Common myeloid progenitor, CD34-positive (primary cell): ENCODE measurements at regions not wholly inside any gene's neighbourhood (a gene's known extent, or its start where the extent isn't known, plus 50 kb on each side); places are given as distances from the start of the nearest gene placed in this dataset.

Experiments
- CTCF ChIA-PET: fragments of 350-600 bp; sonication (Branson Sonifier 250); formaldehyde crosslinking; loops from one replicate; lab custom pipeline; 2021; ENCODE audit warnings: antibody characterized with exemption; lab: Charles Lee
- POLR2A ChIA-PET: fragments of 350-600 bp; sonication (Branson Sonifier 250); formaldehyde crosslinking; loops from one replicate; lab custom pipeline; 2021; ENCODE audit warnings: antibody characterized with exemption; lab: Charles Lee
- DNase-seq, 3 donors: peaks; one replicate each; pipeline versions ENCODE4 v3.0.0 to v3.0.0-alpha.2; 2013
- H3K27ac ChIP-seq, 2 experiments: 1 replicate in 1 of 2; 2 replicates in 1 of 2; pipeline ENCODE4 v1.7.0; 2013; ENCODE audit warnings: inconsistent platforms in 2 of 2, low read length in 2 of 2, mild to moderate bottlenecking in 2 of 2, low read depth in 1 of 2, moderate library complexity in 1 of 2; ENCODE audit not compliant: severe bottlenecking in 2 of 2, insufficient read depth in 1 of 2, poor library complexity in 1 of 2
- H3K27me3 ChIP-seq, 5 experiments: replicated peaks in 2 of 5; 1 replicate in 3 of 5; 2 replicates in 2 of 5; pipeline versions ENCODE4 v1.6.1 to v1.7.0; 2013; ENCODE audit warnings: low read length in 4 of 5, mild to moderate bottlenecking in 2 of 5, moderate library complexity in 2 of 5, inconsistent platforms in 1 of 5; ENCODE audit not compliant: insufficient read depth in 5 of 5, control insufficient read depth in 4 of 5
- H3K36me3 ChIP-seq, 4 experiments: 1 replicate in 2 of 4; 2 replicates in 2 of 4; pipeline versions ENCODE4 v1.6.1 to v1.7.0; 2013; ENCODE audit warnings: low read length in 3 of 4, control low read depth in 1 of 4, mild to moderate bottlenecking in 1 of 4; ENCODE audit not compliant: control insufficient read depth in 4 of 4, insufficient read depth in 4 of 4
- H3K4me1 ChIP-seq, 4 experiments: 1 replicate in 3 of 4; 2 replicates in 1 of 4; pipeline versions ENCODE4 v1.6.1 to v1.7.1; 2013; ENCODE audit warnings: low read length in 3 of 4, mild to moderate bottlenecking in 3 of 4, control low read depth in 1 of 4, inconsistent platforms in 1 of 4, moderate library complexity in 1 of 4; ENCODE audit not compliant: control insufficient read depth in 4 of 4, insufficient read depth in 4 of 4; ENCODE audit errors: control extremely low read depth in 1 of 4
- H3K4me3 ChIP-seq, 7 experiments: 1 replicate in 4 of 7; 2 replicates in 3 of 7; pipeline versions ENCODE4 v1.5.1 to v1.7.0; 2013; ENCODE audit warnings: mild to moderate bottlenecking in 7 of 7, low read length in 6 of 7, moderate library complexity in 6 of 7, inconsistent platforms in 2 of 7, low read depth in 2 of 7, control low read depth in 1 of 7; ENCODE audit not compliant: insufficient read depth in 4 of 7, control insufficient read depth in 1 of 7; ENCODE audit errors: extremely low read depth in 1 of 7
- H3K9me3 ChIP-seq, 5 experiments: 1 replicate in 4 of 5; 2 replicates in 1 of 5; pipeline versions ENCODE4 v1.6.1 to v1.7.1; 2013; ENCODE audit warnings: low read length in 4 of 5, mild to moderate bottlenecking in 2 of 5, inconsistent platforms in 1 of 5, low read depth in 1 of 5, moderate library complexity in 1 of 5; ENCODE audit not compliant: control insufficient read depth in 4 of 5, insufficient read depth in 2 of 5; ENCODE audit errors: control extremely low read depth in 1 of 5
- WGBS: methylation state at CpG from one replicate; pipeline ENCODE4 v1.1.5; 2013; ENCODE audit not compliant: insufficient coverage; 5-methylcytosine and 5-hydroxymethylcytosine counted together

GRCh38 chr5:61897251-61897650 lies 408.8 kb upstream of the KIF2A start:
- POLR2A ChIA-PET = no interaction called here
- no peaks in the 10 kb centered on the region for H3K4me1 ChIP-seq
- CTCF ChIA-PET = interaction anchor here (1.3 kb wide), 1 partner anchor 10 kb away, joined by 3 read pairs; no protein-coding TSS in a partner anchor

GRCh38 chr5:61901997-61902396 lies 404.0 kb upstream of the KIF2A start:
- POLR2A ChIA-PET = no interaction called here
- WGBS = 94% methylated on average over 5 of the region's 5 CpGs
- Histone ChIP-seq H3K27ac (no peak overlapping the region), H3K27me3 (no peaks in the 10 kb centered on the region), H3K4me1 (no peaks in the 10 kb centered on the region), H3K36me3 (no peaks in the 10 kb centered on the region), H3K4me3 (no peak overlapping the region), H3K9me3 (no peaks in the 10 kb centered on the region)
- CTCF ChIA-PET = no interaction called here
- no peak for DNase-seq

More at GRCh38 chr5:61897251-61897650, 408.8 kb upstream of the KIF2A start:
- Histone ChIP-seq H3K27ac (no peak overlapping the region), H3K36me3 (no peaks in the 10 kb centered on the region), H3K4me3 (no peak overlapping the region), H3K27me3 (no peaks in the 10 kb centered on the region), H3K9me3 (peaks cover 0 to 8% (median 0%) of the 10 kb centered on the region in 5 experiments)
- DNase-seq = no peak

- no peaks in the 10 kb centered on the region for H3K27me3 ChIP-seq
- ChIA-PET CTCF (no interaction called here), POLR2A (no interaction called here)
- H3K4me1 ChIP-seq = no peaks in the 10 kb centered on the region
- H3K4me3 ChIP-seq = no peak overlapping the region
- H3K9me3 ChIP-seq = no peaks in the 10 kb centered on the region
- H3K36me3 ChIP-seq = no peaks in the 10 kb centered on the region
- no peak overlapping the region for H3K27ac ChIP-seq
- DNase-seq = no peak
- WGBS = 100% methylated on average over 1 of the region's 1 CpG
These were observed 401.3 kb upstream of the KIF2A start for GRCh38 chr5:61904730-61905129.

- Histone ChIP-seq H3K27me3 (no peaks in the 10 kb centered on the region), H3K36me3 (no peaks in the 10 kb centered on the region), H3K9me3 (no peaks in the 10 kb centered on the region), H3K4me1 (no peaks in the 10 kb centered on the region), H3K4me3 (no peak overlapping the region), H3K27ac (no peak overlapping the region)
- no peak for DNase-seq
- ChIA-PET CTCF (no interaction called here), POLR2A (no interaction called here)
- WGBS = 96% methylated on average over 3 of the region's 3 CpGs
These were observed 400.4 kb upstream of the KIF2A start for GRCh38 chr5:61905613-61906012.

GRCh38 chr5:61906820-61907219 lies 399.2 kb upstream of the KIF2A start:
- no peak for DNase-seq
- H3K4me3 ChIP-seq = no peak overlapping the region
- no peaks in the 10 kb centered on the region for H3K36me3 ChIP-seq
- no peak overlapping the region for H3K27ac ChIP-seq
- no peaks in the 10 kb centered on the region for H3K4me1 ChIP-seq
- WGBS = 91% methylated on average over 5 of the region's 5 CpGs
- peaks cover 0 to 2% (median 0%) of the 10 kb centered on the region in 5 experiments for H3K9me3 ChIP-seq
- ChIA-PET CTCF (no interaction called here), POLR2A (no interaction called here)
- no peaks in the 10 kb centered on the region for H3K27me3 ChIP-seq

GRCh38 chr5:61907995-61908394 lies 398.0 kb upstream of the KIF2A start:
- no peak overlapping the region for H3K27ac ChIP-seq
- ChIA-PET POLR2A (no interaction called here), CTCF (no interaction called here)
- H3K4me1 ChIP-seq = no peaks in the 10 kb centered on the region
- H3K4me3 ChIP-seq = no peak overlapping the region
- no peaks in the 10 kb centered on the region for H3K36me3 ChIP-seq
- peaks cover 0 to 12% (median 2%) of the 10 kb centered on the region in 5 experiments for H3K9me3 ChIP-seq
- 100% methylated on average over 2 of the region's 4 CpGs for WGBS
- no peaks in the 10 kb centered on the region for H3K27me3 ChIP-seq
- no peak for DNase-seq

GRCh38 chr5:61910771-61911170 lies 395.2 kb upstream of the KIF2A start:
- CTCF ChIA-PET = no interaction called here

More at GRCh38 chr5:61910771-61911170, 395.2 kb upstream of the KIF2A start:
- Histone ChIP-seq H3K27ac (no peak overlapping the region), H3K4me1 (no peaks in the 10 kb centered on the region), H3K27me3 (no peaks in the 10 kb centered on the region), H3K9me3 (peaks cover 0 to 12% (median 2%) of the 10 kb centered on the region in 5 experiments), H3K4me3 (no peak overlapping the region), H3K36me3 (no peaks in the 10 kb centered on the region)
- no peak for DNase-seq
- WGBS = 100% methylated on average over 2 of the region's 2 CpGs
- POLR2A ChIA-PET = no interaction called here
